Neural cell (in vitro differentiated cells): ENCODE measurements at regions not wholly inside any gene's neighbourhood (a gene's known extent, or its start where the extent isn't known, plus 50 kb on each side); places are given as distances from the start of the nearest gene placed in this dataset.

Experiments used
- H2AFZ ChIP-seq: fragments of 200-600, 300-800 bp; sonication (generic), shearing (Covaris generic); 2 replicates; pipeline ENCODE4 v1.6.0; 2014; ENCODE audit warnings: low read depth, mild to moderate bottlenecking, antibody characterized with exemption, low read length, moderate library complexity
- H3F3A ChIP-seq: fragments of 200-600 bp; shearing (Covaris generic); 2 replicates; pipeline ENCODE4 v1.6.1; 2016; ENCODE audit warnings: mild to moderate bottlenecking, moderate library complexity, mixed read lengths, antibody characterized with exemption, low read length; ENCODE audit not compliant: insufficient read depth, poor library complexity, severe bottlenecking
- H3K27ac ChIP-seq: fragments of 200-600, 300-800 bp; sonication (generic), shearing (Covaris generic); 2 replicates; pipeline ENCODE4 v1.5.1; 2014; ENCODE audit warnings: mild to moderate bottlenecking, low read length, moderate library complexity
- H3K27me3 ChIP-seq: fragments of 300-800, 200-600 bp; sonication (generic), shearing (Covaris generic); 2 replicates; pipeline ENCODE4 v1.6.0; 2014; ENCODE audit warnings: mild to moderate bottlenecking, low read depth, low read length, moderate library complexity; ENCODE audit not compliant: insufficient read depth
- H3K36me3 ChIP-seq: fragments of 300-800, 200-600 bp; sonication (generic), shearing (Covaris generic); 2 replicates; pipeline ENCODE4 v1.5.1; 2014; ENCODE audit warnings: mild to moderate bottlenecking, antibody characterized with exemption, low read length, moderate library complexity; ENCODE audit not compliant: insufficient read depth
- H3K4me2 ChIP-seq: fragments of 300-800, 200-600 bp; sonication (generic), shearing (Covaris generic); 2 replicates; pipeline ENCODE4 v1.6.0; 2014; ENCODE audit warnings: mild to moderate bottlenecking, low read length
- H3K4me3 ChIP-seq: fragments of 300-800, 200-600 bp; sonication (generic), shearing (Covaris generic); 2 replicates; pipeline ENCODE4 v1.5.1; 2014; ENCODE audit warnings: mild to moderate bottlenecking, low read length, moderate library complexity
- H3K79me2 ChIP-seq: fragments of 200-600 bp; shearing (Covaris generic); replicated peaks from 2 replicates; pipeline ENCODE4 v1.6.0; 2014; ENCODE audit warnings: mild to moderate bottlenecking, low read length, moderate library complexity; ENCODE audit not compliant: insufficient read depth
- H3K9ac ChIP-seq: fragments of 300-800, 200-600 bp; sonication (generic), shearing (Covaris generic); 2 replicates; pipeline ENCODE4 v1.6.1; 2016; ENCODE audit warnings: mild to moderate bottlenecking, low read length, mixed read lengths
- H3K9me2 ChIP-seq: fragments of 200-600 bp; shearing (Covaris generic); 2 replicates; pipeline ENCODE4 v1.6.1; 2016; ENCODE audit warnings: mild to moderate bottlenecking, low read length, mixed read lengths; ENCODE audit not compliant: insufficient read depth
- H3K9me3 ChIP-seq: fragments of 200-600, 300-800 bp; sonication (generic), shearing (Covaris generic); 2 replicates; pipeline ENCODE4 v1.6.1; 2016; ENCODE audit warnings: mild to moderate bottlenecking, mixed run types, low read length, moderate library complexity, mixed read lengths
- H4K20me1 ChIP-seq: fragments of 200-600 bp; shearing (Covaris generic); 2 replicates; pipeline ENCODE4 v1.6.1; 2016; ENCODE audit warnings: mild to moderate bottlenecking, mixed run types; ENCODE audit not compliant: insufficient read depth
- EP300 ChIP-seq: fragments of 450-650 bp; conservative IDR thresholded peaks from 2 replicates; pipeline ENCODE4 v1.6.1; 2014; ENCODE audit warnings: antibody characterized with exemption, mild to moderate bottlenecking, moderate library complexity; ENCODE audit not compliant: poor library complexity, severe bottlenecking
- EZH2 ChIP-seq: fragments of 200-600, 300-800 bp; shearing (Covaris generic), sonication (generic); IDR thresholded peaks from 2 replicates; pipeline ENCODE4 v1.6.1; 2014; ENCODE audit warnings: antibody characterized with exemption, low read length, borderline replicate concordance, mild to moderate bottlenecking; ENCODE audit not compliant: insufficient read depth, poor library complexity, severe bottlenecking
- MXI1 ChIP-seq: fragments of 450-650 bp; conservative IDR thresholded peaks from 2 replicates; pipeline ENCODE4 v1.6.1; 2014; ENCODE audit warnings: antibody characterized with exemption, mild to moderate bottlenecking; ENCODE audit not compliant: poor library complexity, severe bottlenecking
- POLR2AphosphoS5 ChIP-seq: IDR thresholded peaks from 2 replicates; pipeline ENCODE4 v1.6.1; 2012
- RAD21 ChIP-seq: fragments of 450-650 bp; conservative IDR thresholded peaks from 2 replicates; pipeline ENCODE4 v1.6.1; 2014; ENCODE audit warnings: antibody characterized with exemption, mild to moderate bottlenecking, moderate library complexity
- SMC3 ChIP-seq: fragments of 450-650 bp; conservative IDR thresholded peaks from 2 replicates; pipeline ENCODE4 v1.6.1; 2014; ENCODE audit warnings: antibody characterized with exemption, mild to moderate bottlenecking, moderate library complexity; ENCODE audit not compliant: poor library complexity
- TAF1 ChIP-seq: IDR thresholded peaks from 2 replicates; pipeline ENCODE4 v1.6.1; 2012; ENCODE audit warnings: low read depth
- TF ChIP-seq, protein P1 (sequence below): fragments of 450-650 bp; IDR thresholded peaks from 2 replicates; pipeline ENCODE4 v1.5.1; 2014; ENCODE audit warnings: antibody characterized with exemption, mild to moderate bottlenecking, moderate library complexity; ENCODE audit not compliant: poor library complexity, severe bottlenecking
- TF ChIP-seq, protein P2 (sequence below): IDR thresholded peaks from 2 replicates; pipeline ENCODE4 v1.6.1; 2012; ENCODE audit warnings: borderline replicate concordance

DNA sequence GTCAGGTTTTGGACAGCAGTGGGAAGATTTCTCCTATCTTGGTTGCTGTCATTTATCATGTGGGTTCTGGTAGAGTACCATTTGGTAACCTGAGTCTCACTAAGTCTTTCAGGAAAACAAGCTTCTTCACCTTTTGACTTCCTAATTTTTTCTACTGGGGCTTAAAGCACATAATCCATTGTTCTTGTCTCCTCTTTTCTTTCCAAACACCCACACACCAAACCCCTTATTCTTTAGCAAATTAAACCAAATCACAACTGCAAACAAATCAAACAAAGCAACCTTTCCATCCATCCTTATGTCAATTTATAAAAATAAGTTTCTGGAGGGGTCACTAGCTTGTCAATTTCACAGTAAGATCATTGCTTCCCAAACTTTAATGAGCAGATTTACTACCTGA is 84.1 kb downstream of the ATP23 start:
- Histone ChIP-seq H3K79me2 (no peaks in the 10 kb centered on the region), H3K9ac (no peak overlapping the region), H3K4me3 (no peak overlapping the region), H3K27me3 (no peaks in the 10 kb centered on the region), H3K36me3 (no peaks in the 10 kb centered on the region), H4K20me1 (no peaks in the 10 kb centered on the region), H3K9me2 (no peaks in the 10 kb centered on the region), H3K4me2 (no peak overlapping the region), H3F3A (no peaks in the 10 kb centered on the region), H3K9me3 (no peaks in the 10 kb centered on the region), H3K27ac (no peak overlapping the region), H2AFZ (no peak overlapping the region)
- TF ChIP-seq, protein P1, sequence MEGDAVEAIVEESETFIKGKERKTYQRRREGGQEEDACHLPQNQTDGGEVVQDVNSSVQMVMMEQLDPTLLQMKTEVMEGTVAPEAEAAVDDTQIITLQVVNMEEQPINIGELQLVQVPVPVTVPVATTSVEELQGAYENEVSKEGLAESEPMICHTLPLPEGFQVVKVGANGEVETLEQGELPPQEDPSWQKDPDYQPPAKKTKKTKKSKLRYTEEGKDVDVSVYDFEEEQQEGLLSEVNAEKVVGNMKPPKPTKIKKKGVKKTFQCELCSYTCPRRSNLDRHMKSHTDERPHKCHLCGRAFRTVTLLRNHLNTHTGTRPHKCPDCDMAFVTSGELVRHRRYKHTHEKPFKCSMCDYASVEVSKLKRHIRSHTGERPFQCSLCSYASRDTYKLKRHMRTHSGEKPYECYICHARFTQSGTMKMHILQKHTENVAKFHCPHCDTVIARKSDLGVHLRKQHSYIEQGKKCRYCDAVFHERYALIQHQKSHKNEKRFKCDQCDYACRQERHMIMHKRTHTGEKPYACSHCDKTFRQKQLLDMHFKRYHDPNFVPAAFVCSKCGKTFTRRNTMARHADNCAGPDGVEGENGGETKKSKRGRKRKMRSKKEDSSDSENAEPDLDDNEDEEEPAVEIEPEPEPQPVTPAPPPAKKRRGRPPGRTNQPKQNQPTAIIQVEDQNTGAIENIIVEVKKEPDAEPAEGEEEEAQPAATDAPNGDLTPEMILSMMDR, result no peak
- TF ChIP-seq POLR2AphosphoS5 (no peak), MXI1 (no peak), SMC3 (no peak), TAF1 (no peak), EP300 (no peak), RAD21 (no peak), EZH2 (no peak)
- TF ChIP-seq, protein P2, sequence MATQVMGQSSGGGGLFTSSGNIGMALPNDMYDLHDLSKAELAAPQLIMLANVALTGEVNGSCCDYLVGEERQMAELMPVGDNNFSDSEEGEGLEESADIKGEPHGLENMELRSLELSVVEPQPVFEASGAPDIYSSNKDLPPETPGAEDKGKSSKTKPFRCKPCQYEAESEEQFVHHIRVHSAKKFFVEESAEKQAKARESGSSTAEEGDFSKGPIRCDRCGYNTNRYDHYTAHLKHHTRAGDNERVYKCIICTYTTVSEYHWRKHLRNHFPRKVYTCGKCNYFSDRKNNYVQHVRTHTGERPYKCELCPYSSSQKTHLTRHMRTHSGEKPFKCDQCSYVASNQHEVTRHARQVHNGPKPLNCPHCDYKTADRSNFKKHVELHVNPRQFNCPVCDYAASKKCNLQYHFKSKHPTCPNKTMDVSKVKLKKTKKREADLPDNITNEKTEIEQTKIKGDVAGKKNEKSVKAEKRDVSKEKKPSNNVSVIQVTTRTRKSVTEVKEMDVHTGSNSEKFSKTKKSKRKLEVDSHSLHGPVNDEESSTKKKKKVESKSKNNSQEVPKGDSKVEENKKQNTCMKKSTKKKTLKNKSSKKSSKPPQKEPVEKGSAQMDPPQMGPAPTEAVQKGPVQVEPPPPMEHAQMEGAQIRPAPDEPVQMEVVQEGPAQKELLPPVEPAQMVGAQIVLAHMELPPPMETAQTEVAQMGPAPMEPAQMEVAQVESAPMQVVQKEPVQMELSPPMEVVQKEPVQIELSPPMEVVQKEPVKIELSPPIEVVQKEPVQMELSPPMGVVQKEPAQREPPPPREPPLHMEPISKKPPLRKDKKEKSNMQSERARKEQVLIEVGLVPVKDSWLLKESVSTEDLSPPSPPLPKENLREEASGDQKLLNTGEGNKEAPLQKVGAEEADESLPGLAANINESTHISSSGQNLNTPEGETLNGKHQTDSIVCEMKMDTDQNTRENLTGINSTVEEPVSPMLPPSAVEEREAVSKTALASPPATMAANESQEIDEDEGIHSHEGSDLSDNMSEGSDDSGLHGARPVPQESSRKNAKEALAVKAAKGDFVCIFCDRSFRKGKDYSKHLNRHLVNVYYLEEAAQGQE, result no peak

DNA sequence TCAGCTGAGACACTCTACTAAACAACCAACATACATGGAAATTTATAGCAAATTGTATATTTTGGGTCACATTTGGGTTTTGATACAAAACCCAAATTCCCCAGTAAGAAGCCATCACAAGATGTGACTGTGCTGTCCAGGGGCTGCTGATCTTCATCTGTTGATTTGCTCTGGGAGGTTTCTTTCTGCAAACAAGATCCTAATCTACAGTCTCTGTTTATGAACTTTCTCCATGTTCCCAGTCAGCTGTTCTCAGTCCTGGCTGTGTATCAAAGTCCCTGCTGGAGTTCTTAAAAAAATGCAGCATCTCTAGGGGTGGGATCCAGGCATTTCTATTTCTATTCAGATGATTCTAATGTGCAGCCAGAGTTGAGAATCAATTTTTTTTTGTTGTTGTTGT is 85.1 kb downstream of the ATP23 start:
- Histone ChIP-seq H3K4me2 (no peak overlapping the region), H3K36me3 (no peaks in the 10 kb centered on the region), H3K27me3 (no peaks in the 10 kb centered on the region), H3K9ac (no peak overlapping the region), H3K27ac (no peak overlapping the region), H3K9me3 (no peaks in the 10 kb centered on the region), H3K79me2 (no peaks in the 10 kb centered on the region), H3K9me2 (no peaks in the 10 kb centered on the region), H2AFZ (no peak overlapping the region), H3K4me3 (no peak overlapping the region), H3F3A (no peaks in the 10 kb centered on the region), H4K20me1 (no peaks in the 10 kb centered on the region)
- no peak for TF ChIP-seq POLR2AphosphoS5
- TF ChIP-seq, protein P1, result no peak
- no peak for TF ChIP-seq EP300
- TF ChIP-seq EZH2, result no peak
- no peak for TF ChIP-seq MXI1
